Stimulated activated CD4-positive, alpha-beta T cell treated with anti-CD3 and anti-CD28 coated beads, Interleukin-1b, Interleukin-23, amount 100 ng/mL, for 24 hours (primary cell): ENCODE measurements at regions not wholly inside any gene's neighbourhood (a gene's known extent, or its start where the extent isn't known, plus 50 kb on each side); places are given as distances from the start of the nearest gene placed in this dataset.

Experiments used
- DNase-seq, 4 experiments: peaks; one replicate each; pipeline ENCODE4 v3.0.0-alpha.2; 2020; ENCODE audit warnings: low read depth in 4 of 4, low spot score in 1 of 4

DNA sequence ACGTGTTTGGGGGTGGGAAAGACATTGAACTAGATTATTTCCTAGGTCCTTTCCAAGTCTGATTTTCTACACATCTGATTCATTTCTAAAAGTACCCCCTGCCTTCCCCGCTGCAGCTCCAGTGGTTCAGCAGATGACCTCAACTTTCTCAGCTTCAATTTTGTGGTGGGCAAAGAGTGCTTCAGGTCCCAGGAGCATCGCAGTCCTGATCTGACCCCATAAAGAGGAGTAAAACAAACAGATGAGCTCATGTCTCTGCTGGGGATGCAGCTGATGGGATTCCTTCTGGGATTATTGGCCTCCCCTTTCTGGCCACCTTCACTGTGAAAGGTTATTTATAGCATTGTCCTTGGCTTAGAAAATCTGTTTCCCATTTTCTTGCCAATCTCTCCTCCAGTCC is 337.0 kb upstream of the PLXNA2 start:
- no peak for DNase-seq

DNA sequence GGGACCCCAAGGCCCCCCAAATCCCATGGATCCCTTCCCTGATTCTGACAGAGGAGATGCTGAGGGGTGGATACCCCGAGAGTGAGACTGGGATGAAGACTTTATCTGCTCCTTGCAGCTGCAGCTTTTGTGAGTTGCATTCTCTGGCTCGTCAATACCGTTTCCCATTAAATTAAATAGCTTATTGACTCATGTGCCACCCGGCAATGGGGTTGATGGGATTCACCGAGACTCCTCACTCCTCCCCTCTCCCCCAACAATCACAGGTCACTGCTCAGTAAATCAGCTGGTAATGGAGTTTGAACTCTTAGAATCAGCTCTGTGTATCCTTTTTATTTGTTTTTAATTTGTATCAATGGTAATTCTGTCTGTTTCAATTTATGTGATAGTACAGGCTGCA is 337.5 kb upstream of the PLXNA2 start:
- DNase-seq, result no peak

DNA sequence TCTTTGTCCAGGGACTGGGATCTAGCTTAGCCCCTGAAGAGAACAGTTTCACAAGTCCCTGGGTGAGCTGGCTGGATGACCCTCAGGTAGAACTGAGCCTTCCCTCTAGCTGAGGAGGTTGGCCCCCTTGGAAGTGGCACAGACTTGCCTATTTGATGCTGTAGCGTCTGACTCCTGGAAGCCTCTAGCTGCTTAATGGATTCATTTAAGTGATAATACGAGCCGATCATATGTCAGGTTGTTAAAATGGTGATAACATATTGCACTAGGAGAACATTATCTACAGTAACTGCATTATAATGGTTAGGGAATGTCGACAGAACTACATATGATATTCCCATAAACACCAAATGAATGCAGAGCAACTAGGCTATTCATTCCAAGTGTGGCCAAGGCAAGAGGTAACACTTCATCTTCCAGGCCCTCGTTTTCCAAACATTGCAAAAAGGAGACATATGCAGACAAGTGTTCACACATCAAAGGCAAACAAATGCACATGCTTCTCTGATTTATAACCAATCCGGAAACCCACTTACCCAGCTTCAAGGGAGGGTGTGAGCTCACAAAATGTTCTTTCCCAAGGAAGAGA is 340.1 kb upstream of the PLXNA2 start:
- DNase-seq, result no peak

DNA sequence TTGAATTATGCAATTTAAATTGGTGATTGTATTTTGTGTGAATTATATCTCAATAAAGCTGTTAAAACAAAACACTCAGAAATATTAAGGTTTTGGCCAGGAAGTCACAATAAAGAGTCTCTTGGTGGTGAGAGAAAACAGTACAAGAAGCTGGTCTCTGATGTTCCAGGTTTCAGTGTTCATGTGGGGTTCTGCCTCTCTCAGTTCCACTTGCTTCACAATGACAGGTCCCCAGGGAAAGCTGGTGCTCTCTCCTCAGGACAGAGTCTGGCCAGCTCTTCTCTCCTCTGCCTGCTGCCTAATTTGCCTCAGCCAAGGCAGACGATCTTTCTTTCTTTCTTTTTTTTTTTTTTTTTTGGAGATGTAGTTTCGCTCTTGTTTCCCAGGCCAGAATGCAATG is 342.9 kb upstream of the PLXNA2 start:
- DNase-seq, result no peak

DNA sequence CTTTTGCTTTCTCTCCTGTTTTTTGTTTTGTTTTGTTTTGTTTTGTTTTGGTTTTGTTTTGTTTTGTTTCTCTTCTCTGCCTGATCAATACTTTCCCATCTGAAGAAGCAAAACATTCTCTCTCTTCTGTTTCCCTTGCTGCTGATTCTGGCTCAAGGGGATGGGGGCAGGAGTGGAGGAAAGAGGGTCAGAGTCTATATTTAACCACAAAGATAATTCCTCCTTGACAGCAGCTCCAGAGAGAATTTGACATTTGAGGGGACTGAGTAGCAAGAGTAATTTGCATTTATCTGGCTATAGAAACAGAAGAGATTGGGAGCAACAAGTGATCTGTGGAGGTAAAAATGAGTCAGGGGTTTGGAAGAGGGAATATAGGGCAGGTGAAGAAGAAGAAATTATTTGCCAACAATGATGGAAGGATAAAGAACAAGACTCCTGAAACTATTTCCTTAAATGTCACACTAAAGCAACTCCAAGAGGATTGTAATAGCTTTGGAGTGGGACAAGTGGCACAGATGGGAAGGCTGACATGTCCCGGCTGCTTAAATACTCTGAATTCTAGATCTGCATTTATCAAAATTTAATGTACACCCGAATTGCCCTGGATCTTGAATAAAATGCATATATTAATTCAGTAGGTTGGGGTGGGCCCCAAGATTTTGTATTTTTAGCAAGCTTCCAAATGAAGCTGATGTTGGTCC is 349.3 kb upstream of the PLXNA2 start:
- DNase-seq, result no peak

DNA sequence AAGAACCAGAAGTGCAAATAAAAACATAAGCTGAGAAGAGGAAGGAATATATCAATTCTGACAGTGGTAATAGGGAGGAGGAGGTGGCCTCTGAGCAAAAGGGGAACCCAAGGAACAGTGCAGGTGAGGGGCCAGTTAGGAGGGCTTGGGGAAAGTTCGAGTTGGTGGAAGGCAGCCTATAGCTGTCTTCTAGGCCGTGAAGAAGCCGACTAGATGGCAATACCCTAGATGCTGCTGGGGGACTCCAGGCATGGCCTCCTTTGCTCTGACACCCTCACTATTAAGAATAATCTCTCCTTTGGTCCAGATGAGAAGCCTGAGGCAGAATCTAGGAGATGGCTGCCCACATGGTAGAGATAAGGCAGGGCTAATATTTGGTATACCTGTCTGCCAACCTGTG is 351.1 kb upstream of the PLXNA2 start:
- no peak for DNase-seq

DNA sequence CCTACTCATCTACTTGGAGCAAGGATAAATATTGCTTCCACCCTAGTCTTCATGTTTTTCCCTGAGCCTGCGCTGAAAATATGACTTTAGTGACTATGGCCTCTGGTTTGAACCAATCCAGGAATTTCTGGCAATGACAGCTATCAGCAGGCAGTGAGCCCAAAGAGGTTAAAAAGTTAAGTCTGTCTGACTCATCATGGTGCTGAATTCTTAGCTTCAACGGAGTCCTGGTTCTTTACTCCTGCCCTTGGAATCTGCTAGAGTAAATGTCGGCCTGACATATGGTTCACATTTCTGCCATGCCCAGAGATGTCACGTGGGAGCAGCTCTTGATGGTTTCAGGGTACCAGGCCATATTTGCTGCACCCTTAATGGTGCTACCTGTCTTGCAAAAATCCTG is 351.6 kb upstream of the PLXNA2 start:
- DNase-seq, result no peak

DNA sequence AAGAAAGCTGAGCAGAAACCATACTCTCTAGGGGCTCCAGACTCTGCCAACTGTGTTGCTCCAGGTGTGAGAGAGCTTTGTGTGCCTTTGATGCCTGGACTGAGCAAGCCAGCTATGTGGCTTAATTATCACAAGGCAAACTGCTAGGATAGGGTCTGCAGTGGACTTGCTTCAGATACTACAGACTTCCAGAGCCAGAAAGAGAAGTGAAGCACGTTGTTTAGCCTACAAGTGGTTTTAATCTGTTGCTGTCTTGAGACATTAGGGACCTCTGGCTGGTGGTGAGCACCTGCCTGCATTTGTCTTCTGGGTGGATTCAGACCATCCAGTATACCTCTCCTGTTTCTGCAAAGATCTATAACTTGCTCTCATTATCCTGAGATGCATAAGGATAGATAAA is 353.4 kb upstream of the PLXNA2 start:
- DNase-seq, result no peak

DNA sequence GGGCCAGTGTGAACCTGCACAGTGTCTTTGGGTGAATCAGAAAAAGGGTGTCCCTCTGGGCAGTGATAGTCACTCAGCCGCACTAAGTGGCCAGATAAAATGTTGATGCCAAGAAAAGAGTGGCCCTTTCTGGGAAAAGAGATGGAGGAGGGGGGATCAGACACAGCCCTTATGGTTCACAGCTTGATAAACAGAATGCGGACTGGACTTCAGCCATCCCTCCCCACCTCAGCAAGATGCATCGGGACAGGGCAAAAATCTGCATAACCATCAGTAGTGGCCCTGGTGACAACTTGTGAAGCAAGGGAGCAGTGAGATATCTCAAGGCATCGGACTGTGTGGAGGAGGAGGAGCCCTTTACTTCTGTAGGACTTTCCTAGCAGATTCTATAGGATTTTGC is 353.8 kb upstream of the PLXNA2 start:
- no peak for DNase-seq

DNA sequence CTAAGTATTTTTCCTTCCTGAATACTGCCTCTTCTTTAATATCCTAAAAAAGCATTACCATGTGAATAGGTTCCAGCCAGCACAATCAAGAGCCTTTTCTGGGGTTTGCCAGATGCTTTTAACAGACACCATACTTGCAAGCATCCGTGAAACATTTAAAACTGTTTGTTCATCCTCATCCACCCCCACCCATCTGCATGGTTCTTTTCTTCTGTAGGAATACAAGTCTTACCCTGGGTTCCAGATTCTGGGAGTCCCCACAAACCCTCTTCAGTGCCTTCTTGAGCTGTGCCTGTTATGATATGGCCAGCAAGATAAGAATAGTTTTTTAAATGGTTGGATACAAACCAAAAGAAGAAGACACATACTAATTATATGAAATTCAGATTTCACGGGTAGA is 354.9 kb upstream of the PLXNA2 start:
- no peak for DNase-seq

DNA sequence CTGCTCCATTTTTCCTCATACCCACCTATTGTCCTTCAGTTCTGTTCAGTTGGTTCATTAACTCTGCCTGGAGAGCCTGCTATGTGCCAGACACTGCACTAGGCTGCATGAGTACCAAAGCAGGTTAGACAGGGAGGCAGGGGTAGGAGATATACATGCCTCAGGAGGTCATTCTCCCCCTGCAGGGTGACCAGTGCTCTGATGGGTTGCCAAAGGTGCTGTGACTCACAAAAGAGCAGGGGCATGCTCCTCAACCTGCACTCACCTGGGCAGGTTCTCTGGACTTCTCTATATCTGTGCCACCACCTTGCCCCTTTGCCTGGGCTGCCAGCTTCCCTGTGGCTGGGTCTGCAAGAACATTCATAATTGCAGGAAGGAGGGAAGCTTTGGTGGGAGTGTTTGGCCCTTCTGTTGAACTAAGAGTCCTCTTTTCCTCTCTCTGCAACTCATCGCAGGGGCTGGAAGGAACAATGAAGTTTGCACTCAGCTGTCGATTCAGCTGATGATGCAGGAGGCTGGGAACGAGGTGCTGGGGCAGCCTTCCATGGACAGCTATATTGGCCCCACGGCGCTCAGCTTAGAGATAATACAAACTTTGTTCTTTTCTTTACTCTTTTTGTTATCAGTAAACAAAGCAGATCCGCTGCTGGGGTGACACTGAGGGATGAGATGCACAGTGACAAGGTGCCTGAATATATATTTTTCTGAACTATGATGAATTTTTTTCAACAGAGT is 356.4 kb upstream of the PLXNA2 start:
- no peak for DNase-seq

DNA sequence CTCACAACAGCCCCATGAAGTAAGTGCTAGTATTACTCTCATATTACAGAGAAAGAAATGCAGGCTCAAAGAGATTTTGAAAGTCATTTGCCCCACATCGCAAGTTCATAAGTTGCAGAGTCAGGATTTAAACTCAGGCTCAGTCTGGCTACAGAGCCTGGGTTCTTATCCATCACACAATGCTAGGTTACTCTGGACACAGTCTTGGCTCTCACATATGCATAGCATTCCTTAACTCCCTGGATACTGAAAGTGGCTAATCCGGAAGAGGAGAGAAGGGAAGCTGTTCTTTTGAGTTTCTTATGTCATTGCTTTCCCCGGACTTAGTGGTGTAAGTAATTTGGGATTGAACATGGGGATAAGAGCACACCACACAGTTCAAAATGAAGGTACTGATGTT is 357.4 kb upstream of the PLXNA2 start:
- no peak for DNase-seq

DNA sequence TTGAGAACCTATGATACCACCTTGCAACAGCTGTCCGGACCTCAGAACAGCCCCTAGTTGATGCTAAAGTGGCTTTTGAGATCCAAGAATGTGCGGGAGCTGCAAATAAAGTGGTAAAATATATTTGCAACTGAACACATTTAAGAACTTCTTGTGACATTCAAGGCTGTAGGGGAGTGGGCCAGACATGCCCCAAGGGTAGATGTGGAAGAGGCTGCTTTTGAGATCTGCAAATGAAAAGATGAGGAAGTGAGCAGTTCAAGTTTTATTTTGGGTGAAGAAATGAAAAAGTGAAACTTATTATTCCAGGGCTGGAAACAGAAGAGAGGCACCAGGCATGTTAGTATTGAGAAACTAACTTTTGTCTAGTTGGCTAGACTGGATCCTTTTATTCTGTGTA is 359.5 kb upstream of the PLXNA2 start:
- DNase-seq, result no peak

DNA sequence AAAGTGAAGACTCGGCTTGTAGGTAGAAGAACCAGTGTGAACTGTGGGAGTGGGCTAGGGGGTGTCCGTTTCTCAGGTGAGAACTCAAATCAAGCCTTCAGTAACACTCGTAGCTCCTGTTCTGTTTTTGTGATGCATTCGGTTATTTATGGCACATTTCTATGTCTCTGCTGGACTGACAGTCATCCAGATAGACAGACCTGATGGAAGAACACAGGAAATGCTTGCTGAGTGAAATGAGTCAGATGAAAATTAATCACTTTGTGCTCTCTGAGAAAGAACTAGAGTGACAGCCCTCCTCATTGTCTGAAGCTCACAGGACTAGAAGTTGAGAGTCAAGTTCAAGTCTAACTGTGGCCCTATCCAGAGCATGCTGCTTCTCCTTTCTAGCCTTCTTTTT is 360.1 kb upstream of the PLXNA2 start:
- DNase-seq, result no peak

DNA sequence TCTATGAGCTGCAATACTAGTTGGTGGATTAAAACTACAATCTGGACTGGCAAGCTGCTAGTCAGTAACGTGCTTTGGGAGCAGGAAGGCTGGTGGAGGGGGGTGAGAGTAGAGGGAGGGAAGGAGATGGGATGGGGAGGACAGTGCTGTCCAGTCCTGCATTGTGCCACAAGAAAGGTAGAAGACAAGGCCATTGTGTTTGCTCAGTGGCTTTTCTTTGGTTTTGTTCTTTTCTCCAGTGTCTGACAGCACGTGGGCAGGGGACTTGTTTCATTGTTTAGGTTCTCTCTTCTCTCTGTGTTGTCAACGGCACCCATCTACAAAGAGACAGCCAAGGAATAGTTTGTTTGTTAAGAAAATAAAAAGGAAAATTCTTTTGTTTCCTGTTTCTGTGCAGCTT is 362.8 kb upstream of the PLXNA2 start:
- no peak for DNase-seq

DNA sequence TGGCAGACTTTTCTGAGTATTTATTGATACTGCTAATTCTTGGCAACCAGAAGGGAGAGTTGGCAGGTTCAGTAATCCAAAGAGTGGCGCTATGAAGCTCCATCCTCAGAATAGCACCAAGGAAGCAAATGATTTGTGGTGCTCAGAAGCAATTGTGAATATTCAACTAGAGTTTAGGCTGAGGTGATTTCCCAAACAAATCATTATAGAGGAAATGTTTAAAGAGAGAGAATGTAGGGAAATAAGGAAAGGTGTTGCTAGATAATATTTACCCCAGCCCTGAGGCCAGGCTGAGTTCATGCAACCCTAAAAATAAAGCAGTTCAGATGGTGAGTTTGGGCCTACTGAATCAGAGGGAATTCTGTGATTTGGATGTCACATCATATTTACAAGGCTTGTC is 363.4 kb upstream of the PLXNA2 start:
- DNase-seq, result no peak

DNA sequence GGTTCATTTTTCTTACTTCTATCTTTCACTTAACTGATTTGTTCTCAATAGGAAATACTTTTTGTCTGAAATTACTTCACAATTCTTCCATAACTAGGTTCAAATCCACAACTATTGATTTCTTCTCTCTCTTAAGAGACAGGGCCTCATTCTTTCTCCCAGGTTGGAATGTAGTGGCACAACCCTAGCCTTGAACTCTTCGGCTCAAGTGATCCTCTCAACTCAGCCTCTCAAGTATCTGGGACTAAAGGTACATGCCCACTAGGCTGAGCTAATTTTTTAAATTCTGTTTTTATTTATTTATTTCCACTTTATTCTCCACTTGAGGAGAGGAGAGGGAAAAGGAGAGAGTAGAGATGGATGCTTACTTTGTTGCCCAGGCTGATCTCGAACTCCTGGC is 370.4 kb upstream of the PLXNA2 start:
- no peak for DNase-seq

DNA sequence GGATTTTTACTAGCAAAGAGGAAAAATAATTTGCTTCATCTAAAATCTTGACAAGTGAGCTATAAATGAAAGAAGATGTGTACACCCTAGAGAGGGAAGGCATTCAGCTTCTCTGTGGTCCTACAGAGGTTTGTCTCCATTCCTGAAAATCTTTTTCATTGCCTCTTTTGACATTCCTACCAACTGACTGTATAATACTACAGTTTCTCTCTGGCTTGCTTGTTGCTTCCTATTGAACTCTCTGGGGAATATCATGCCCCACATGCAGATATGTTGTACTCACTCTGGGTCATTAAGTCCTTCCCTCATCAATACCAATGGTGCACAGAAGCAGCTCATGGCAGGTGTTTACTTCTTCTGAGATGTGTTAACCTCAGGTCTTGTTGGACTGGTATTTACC is 371.2 kb upstream of the PLXNA2 start:
- DNase-seq, result no peak

DNA sequence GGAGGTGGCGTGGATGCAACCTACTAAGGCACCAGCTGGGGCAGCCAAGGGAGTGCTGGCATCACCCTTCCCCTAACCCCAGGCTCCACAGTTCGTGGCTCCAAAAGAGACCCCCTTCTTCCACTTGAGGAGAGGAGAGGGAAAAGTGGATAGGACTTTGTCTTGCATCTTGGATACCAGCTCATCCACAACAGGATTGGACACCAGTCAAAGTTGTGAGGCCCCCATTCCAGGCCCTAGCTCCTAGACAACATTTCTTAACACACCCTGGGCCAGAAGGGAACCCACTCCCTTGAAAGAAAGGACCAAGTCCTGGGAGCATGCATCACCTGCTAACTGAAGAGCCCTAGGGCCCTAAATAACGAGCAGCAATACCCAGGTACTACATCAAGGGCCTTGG is 372.6 kb upstream of the PLXNA2 start:
- DNase-seq, result no peak

DNA sequence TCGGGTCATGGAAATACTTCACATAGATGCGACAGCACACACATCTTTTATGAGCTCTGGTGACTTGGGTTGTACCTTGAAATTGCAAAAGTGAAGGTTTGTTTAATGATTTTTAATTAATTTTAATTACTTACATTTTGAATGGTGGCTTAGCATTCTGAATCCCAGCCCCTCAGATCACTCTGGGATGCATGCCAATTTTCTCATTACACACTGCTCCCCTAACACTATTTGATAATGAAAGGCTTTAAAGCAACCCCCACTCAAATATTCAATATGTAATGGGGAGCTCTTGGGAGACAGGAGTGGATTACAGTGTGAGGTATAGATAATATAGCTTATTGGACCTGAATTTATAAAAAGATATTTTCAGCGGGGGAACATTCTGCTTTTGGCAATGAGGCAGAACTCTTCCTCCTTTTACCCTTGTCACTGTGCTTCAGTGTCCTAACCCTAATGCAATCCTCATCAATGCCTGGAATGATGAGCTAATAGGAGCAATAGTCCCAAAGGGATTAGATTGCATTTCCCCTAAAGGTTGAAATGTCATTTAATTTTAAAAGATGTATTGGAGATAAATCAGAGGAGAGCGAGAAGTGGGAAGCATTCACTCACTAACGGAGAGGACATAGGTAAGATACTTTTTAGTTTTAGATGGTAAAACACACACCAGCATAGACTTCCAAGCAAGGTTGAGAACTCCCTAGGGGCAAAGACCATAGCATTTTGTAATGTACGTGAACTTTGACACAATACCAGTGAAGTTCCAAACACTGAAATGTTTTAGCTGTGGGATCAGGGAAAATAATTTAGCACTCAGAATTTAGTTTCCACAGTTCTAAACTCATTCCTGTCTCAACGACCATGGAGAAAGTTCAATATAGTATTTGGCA is 384.1 kb upstream of the PLXNA2 start:
- DNase-seq, result no peak

DNA sequence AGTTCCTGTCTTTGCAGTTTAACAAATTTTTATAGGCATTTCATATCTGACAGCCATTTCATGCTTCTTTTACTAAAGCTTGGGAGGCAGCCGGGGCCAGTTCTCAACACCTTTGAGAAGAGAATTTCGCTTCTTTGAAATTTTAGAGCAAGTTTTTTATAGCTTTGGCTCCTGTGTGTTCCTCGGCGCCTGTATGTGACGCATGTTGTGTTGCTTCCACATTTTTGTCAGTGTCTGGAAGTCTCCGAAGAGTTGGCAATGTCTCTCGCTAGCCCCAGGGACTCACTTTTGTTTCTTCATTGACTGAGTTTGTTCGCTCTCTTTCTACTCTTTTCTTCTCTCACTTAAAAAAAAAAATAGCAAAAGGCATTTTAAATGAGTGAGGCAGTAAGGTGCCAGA is 386.9 kb upstream of the PLXNA2 start:
- DNase-seq, result no peak

DNA sequence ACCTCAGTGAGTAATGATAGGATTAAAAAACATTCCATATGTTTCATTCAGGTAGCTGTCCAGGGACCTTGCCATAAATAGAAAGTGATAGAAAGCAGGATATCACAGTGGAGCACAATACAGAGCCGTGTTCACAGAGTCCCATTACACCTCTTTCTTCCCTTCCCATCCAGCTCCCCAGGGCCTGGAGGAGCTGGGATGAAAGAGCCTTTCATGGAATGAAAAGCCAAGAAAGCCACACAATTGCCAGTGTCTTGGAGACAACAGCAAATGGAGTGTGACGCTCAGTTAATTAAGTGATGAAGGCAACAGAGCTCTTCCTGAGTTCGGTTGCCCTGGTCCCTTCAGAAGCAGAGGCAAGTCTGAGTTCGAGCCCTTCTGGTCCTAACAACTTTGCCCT is 387.3 kb upstream of the PLXNA2 start:
- DNase-seq, result no peak
